ENCODE measurements at regions not wholly inside any gene's neighbourhood (a gene's known extent, or its start where the extent isn't known, plus 50 kb on each side); places are given as distances from the start of the nearest gene placed in this dataset.

GRCh38 chr6:42507195-42507594 is 55.5 kb upstream of the TRERF1 start:
- TF ChIP-seq KLF6 (CRISPR knock-in tag; IDR thresholded peaks at IDR 0.05; ENCODE audit: borderline replicate concordance): no peak
- TF ChIP-seq EZH2 (IDR thresholded peaks at IDR 0.05; ENCODE audit: borderline replicate concordance, low read depth, low read length): no peak
- no peak for TF ChIP-seq E2F4 (CRISPR knock-in tag; IDR thresholded peaks at IDR 0.05; ENCODE audit: low read depth)
- TF ChIP-seq TCFL5 (CRISPR knock-in tag; conservative IDR thresholded peaks at IDR 0.05): no peak
- no peak for TF ChIP-seq BDP1 (IDR thresholded peaks at IDR 0.05; ENCODE audit: insufficient read depth, insufficient read length)
- TF ChIP-seq ZNF830 (CRISPR knock-in tag; IDR thresholded peaks at IDR 0.05): no peak
- TF ChIP-seq PTBP1 (IDR thresholded peaks at IDR 0.05; ENCODE audit: low read depth, low read length): no peak
- no peak for TF ChIP-seq POLR2A (conservative IDR thresholded peaks at IDR 0.05)
- no peak for TF ChIP-seq HDAC1 (IDR thresholded peaks at IDR 0.05)
- TF ChIP-seq ESRRB (CRISPR knock-in tag; IDR thresholded peaks at IDR 0.05; ENCODE audit: borderline replicate concordance): no peak
- TF ChIP-seq TFAP4 (CRISPR knock-in tag; IDR thresholded peaks at IDR 0.05; ENCODE audit: borderline replicate concordance): no peak

Measured in K562 (cell line).